ENCODE measurements at regions not wholly inside any gene's neighbourhood (a gene's known extent, or its start where the extent isn't known, plus 50 kb on each side); places are given as distances from the start of the nearest gene placed in this dataset.

- TF ChIP-seq EZH2 (IDR thresholded peaks at IDR 0.05; ENCODE audit: insufficient read depth, poor library complexity, severe bottlenecking) = no peak
- no peak for TF ChIP-seq EZH2phosphoT487 (IDR thresholded peaks at IDR 0.05; ENCODE audit: insufficient read depth, low read depth)
These were observed 501.1 kb upstream of the NRP1 start for GRCh38 chr10:33835556-33835955.
